Sigmoid colon (tissue), 4 donors: ENCODE measurements at regions not wholly inside any gene's neighbourhood (a gene's known extent, or its start where the extent isn't known, plus 50 kb on each side); places are given as distances from the start of the nearest gene placed in this dataset.

Source experiments
- CTCF ChIP-seq, 4 experiments: fragments of 450-650 bp in 3 of 4; fragments of 200-600 bp in 1 of 4; IDR thresholded peaks; one replicate each; pipeline ENCODE4 v1.5.1; 2016 to 2019; ENCODE audit warnings: antibody characterized with exemption in 4 of 4, mild to moderate bottlenecking in 3 of 4, moderate library complexity in 2 of 4
- POLR2AphosphoS5 ChIP-seq, 4 donors: sonication (generic); formaldehyde crosslinking; IDR thresholded peaks; one replicate each; pipeline ENCODE4 v1.6.1; 2017; ENCODE audit warnings: antibody characterized with exemption in 4 of 4

GRCh38 chr2:121028577-121028976 is 256.4 kb downstream of the TFCP2L1 start:
- no peak for TF ChIP-seq POLR2AphosphoS5 (IDR thresholded peaks at IDR 0.05)
- TF ChIP-seq CTCF (IDR thresholded peaks at IDR 0.05) = no peak
